HL-60 (cell line): ENCODE measurements at regions not wholly inside any gene's neighbourhood (a gene's known extent, or its start where the extent isn't known, plus 50 kb on each side); places are given as distances from the start of the nearest gene placed in this dataset.

ENCODE experiments used
- DNase-seq, 2 experiments: peaks; one replicate each; pipeline ENCODE4 v3.0.0-alpha.2; 2010 to 2020; ENCODE audit warnings: low read depth in 1 of 2, low spot score in 1 of 2
- H3K27ac ChIP-seq: fragments of 250-450 bp; sonication (Bioruptor Pico); replicated peaks from 2 replicates; pipeline ENCODE4 v1.5.1; 2020; ENCODE audit warnings: mild to moderate bottlenecking, moderate library complexity
- H3K27me3 ChIP-seq: fragments of 250-450 bp; sonication (Bioruptor Pico); 2 replicates; pipeline ENCODE4 v1.5.1; 2021; ENCODE audit warnings: mild to moderate bottlenecking, moderate library complexity; ENCODE audit not compliant: insufficient read depth, poor library complexity, severe bottlenecking
- H3K4me3 ChIP-seq: replicated peaks from 2 replicates; pipeline ENCODE4 v1.5.1; 2011; ENCODE audit warnings: mild to moderate bottlenecking, control low read depth, low read length; ENCODE audit not compliant: insufficient read depth
- GABPA ChIP-seq: IDR thresholded peaks from 2 replicates; pipeline ENCODE4 v1.6.1; 2012; ENCODE audit warnings: low read depth
- POLR2AphosphoS5 ChIP-seq: IDR thresholded peaks from 2 replicates; pipeline ENCODE4 v1.6.1; 2012; ENCODE audit warnings: low read depth
- SPI1 ChIP-seq: IDR thresholded peaks from 2 replicates; pipeline ENCODE4 v1.6.1; 2012; ENCODE audit warnings: low read depth, mild to moderate bottlenecking, borderline replicate concordance
- TF ChIP-seq, protein P1 (sequence below): IDR thresholded peaks from 2 replicates; pipeline ENCODE4 v1.6.1; 2012; ENCODE audit warnings: low read depth; ENCODE audit not compliant: insufficient replicate concordance
- TF ChIP-seq, protein P2 (sequence below): IDR thresholded peaks from one replicate; pipeline ENCODE4 v1.5.1; 2011; ENCODE audit warnings: low read length, control low read depth, inconsistent platforms; ENCODE audit not compliant: insufficient read depth

DNA sequence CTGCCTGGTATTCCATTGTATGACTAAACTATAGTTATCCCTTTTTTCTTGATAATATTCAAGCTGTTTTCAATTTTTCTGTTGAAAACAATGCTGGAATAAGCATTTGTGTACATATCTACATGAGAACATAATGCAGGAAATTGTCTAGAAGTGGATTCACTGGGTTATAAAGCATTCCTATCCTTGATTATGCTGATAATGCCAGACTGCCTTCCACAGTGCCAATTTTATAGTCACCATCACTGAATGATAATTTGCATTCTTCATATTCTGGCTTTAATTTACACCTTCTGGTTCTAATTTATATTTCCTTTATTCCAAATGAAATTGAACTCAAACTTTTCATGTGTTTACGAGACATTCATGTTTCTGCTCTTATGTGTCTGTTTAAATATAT lies 651.0 kb upstream of the PLXNA2 start:
- no peaks in the 10 kb centered on the region for H3K27me3 ChIP-seq
- no peak overlapping the region for H3K4me3 ChIP-seq
- H3K27ac ChIP-seq = no peak overlapping the region
- TF ChIP-seq, protein P1, sequence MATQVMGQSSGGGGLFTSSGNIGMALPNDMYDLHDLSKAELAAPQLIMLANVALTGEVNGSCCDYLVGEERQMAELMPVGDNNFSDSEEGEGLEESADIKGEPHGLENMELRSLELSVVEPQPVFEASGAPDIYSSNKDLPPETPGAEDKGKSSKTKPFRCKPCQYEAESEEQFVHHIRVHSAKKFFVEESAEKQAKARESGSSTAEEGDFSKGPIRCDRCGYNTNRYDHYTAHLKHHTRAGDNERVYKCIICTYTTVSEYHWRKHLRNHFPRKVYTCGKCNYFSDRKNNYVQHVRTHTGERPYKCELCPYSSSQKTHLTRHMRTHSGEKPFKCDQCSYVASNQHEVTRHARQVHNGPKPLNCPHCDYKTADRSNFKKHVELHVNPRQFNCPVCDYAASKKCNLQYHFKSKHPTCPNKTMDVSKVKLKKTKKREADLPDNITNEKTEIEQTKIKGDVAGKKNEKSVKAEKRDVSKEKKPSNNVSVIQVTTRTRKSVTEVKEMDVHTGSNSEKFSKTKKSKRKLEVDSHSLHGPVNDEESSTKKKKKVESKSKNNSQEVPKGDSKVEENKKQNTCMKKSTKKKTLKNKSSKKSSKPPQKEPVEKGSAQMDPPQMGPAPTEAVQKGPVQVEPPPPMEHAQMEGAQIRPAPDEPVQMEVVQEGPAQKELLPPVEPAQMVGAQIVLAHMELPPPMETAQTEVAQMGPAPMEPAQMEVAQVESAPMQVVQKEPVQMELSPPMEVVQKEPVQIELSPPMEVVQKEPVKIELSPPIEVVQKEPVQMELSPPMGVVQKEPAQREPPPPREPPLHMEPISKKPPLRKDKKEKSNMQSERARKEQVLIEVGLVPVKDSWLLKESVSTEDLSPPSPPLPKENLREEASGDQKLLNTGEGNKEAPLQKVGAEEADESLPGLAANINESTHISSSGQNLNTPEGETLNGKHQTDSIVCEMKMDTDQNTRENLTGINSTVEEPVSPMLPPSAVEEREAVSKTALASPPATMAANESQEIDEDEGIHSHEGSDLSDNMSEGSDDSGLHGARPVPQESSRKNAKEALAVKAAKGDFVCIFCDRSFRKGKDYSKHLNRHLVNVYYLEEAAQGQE = no peak
- no peak for TF ChIP-seq SPI1
- DNase-seq = no peak

DNA sequence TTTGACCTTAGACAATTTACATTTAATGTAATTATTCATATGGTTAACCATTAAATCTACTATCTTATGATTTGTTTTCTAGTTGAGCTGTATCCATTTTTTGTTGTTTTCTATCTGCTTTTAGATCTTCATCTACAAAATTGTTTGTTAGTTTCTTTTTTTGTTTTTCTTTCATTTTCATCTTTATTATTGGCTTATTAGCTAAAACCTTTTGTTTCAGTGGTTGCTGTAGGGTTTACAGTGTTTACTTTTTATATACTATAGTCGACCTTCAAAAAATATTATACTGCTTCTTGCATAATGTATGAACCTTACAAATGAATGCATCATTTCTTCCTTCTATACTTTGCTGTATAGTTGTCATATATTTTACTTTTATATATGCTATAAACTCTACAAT lies 651.6 kb upstream of the PLXNA2 start:
- no peak overlapping the region for H3K27ac ChIP-seq

DNA sequence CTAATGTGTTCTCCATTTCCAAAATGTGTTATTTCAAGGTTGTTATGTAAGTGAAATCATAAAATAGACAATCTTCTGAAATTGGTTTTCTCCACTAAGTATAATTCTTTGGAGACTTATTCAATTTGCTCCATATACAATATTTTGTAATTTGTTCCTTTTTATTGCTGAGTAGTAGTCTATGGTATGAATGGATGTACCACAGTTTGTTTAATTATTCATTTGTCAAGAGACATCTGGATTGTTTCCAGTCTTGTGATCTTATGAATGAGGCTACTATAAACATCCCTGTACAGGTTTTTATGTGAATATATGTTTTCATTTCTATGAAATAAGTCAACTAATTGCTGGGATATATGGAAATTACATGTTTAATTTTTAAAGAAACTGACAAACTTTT lies 652.6 kb upstream of the PLXNA2 start:
- TF ChIP-seq, protein P1 = no peak
- TF ChIP-seq, protein P2, sequence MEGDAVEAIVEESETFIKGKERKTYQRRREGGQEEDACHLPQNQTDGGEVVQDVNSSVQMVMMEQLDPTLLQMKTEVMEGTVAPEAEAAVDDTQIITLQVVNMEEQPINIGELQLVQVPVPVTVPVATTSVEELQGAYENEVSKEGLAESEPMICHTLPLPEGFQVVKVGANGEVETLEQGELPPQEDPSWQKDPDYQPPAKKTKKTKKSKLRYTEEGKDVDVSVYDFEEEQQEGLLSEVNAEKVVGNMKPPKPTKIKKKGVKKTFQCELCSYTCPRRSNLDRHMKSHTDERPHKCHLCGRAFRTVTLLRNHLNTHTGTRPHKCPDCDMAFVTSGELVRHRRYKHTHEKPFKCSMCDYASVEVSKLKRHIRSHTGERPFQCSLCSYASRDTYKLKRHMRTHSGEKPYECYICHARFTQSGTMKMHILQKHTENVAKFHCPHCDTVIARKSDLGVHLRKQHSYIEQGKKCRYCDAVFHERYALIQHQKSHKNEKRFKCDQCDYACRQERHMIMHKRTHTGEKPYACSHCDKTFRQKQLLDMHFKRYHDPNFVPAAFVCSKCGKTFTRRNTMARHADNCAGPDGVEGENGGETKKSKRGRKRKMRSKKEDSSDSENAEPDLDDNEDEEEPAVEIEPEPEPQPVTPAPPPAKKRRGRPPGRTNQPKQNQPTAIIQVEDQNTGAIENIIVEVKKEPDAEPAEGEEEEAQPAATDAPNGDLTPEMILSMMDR = no peak
- no peak for TF ChIP-seq POLR2AphosphoS5
- no peak for TF ChIP-seq SPI1
- TF ChIP-seq GABPA = no peak
- H3K27ac ChIP-seq = no peak overlapping the region
- H3K27me3 ChIP-seq = no peaks in the 10 kb centered on the region
- H3K4me3 ChIP-seq = no peak overlapping the region
- no peak for DNase-seq

More for the DNA sequence above, 651.6 kb upstream of the PLXNA2 start:
- no peaks in the 10 kb centered on the region for H3K27me3 ChIP-seq
- H3K4me3 ChIP-seq = no peak overlapping the region
- no peak for DNase-seq
- TF ChIP-seq, protein P1 = no peak
- TF ChIP-seq, protein P2 = no peak
- TF ChIP-seq POLR2AphosphoS5 = no peak
- no peak for TF ChIP-seq SPI1
- no peak for TF ChIP-seq GABPA

DNA sequence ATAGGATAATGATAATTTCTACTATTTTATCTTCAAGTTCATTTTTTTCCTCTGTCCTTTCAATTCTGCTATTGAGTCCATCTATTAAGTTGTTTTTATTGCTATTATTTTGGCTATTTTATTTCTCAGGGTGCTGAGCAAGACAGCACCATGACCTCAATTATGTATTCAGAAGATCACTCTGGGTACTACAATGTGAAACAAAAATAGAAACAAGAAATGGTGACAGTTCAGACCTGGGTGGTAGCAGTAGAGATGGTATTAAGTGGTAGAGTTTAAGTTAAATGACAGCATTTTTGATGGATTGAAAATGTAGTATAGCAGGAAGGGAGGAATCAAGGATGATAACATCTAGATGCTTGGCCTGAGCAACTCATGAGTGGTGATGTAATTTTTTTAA lies 655.3 kb upstream of the PLXNA2 start:
- Histone ChIP-seq H3K4me3 (no peak overlapping the region), H3K27me3 (no peaks in the 10 kb centered on the region), H3K27ac (no peak overlapping the region)
- no peak for DNase-seq
- TF ChIP-seq SPI1 = no peak
